ENCODE measurements at regions not wholly inside any gene's neighbourhood (a gene's known extent, or its start where the extent isn't known, plus 50 kb on each side); places are given as distances from the start of the nearest gene placed in this dataset.
"Not testable (repeated sequence)": the region's sequence is repeated elsewhere in the genome, so short reads cannot be mapped to it uniquely, and the experiment has no call there.

- Histone ChIP-seq H3K27me3 (no peaks in the 10 kb centered on the region), H3K27ac (no peak overlapping the region), H3K9me3 (no peaks in the 10 kb centered on the region), H3K36me3 (no peaks in the 10 kb centered on the region), H3K4me1 (no peaks in the 10 kb centered on the region), H3K4me3 (no peak overlapping the region)
- no peak for TF ChIP-seq CTCF (IDR thresholded peaks at IDR 0.05)
- TF ChIP-seq POLR2A (IDR thresholded peaks at IDR 0.05) = no peak
- no peak for DNase-seq
These were observed 374.6 kb downstream of the GLRX3 start for GRCh38 chr10:130510755-130511154.

GRCh38 chr10:130511766-130512165, 375.6 kb downstream of the GLRX3 start:
- H3K4me1 ChIP-seq = no peaks in the 10 kb centered on the region
- H3K27me3 ChIP-seq = no peaks in the 10 kb centered on the region
- H3K9me3 ChIP-seq = no peaks in the 10 kb centered on the region
- no peak overlapping the region for H3K4me3 ChIP-seq
- no peaks in the 10 kb centered on the region for H3K36me3 ChIP-seq
- H3K27ac ChIP-seq = no peak overlapping the region
- DNase-seq = no peak
- TF ChIP-seq CTCF (IDR thresholded peaks at IDR 0.05) (no peak), POLR2A (IDR thresholded peaks at IDR 0.05) (no peak)

- Histone ChIP-seq H3K27ac (no peak overlapping the region), H3K36me3 (no peaks in the 10 kb centered on the region), H3K4me1 (no peaks in the 10 kb centered on the region), H3K27me3 (no peaks in the 10 kb centered on the region), H3K4me3 (no peak overlapping the region), H3K9me3 (no peaks in the 10 kb centered on the region)
- DNase-seq = no peak
- TF ChIP-seq POLR2A (IDR thresholded peaks at IDR 0.05) (no peak), CTCF (IDR thresholded peaks at IDR 0.05) (no peak)
These were observed 376.7 kb downstream of the GLRX3 start for GRCh38 chr10:130512936-130513335.

GRCh38 chr10:130513686-130514476, 377.7 kb downstream of the GLRX3 start:
- Histone ChIP-seq H3K36me3 (no peaks in the 10 kb centered on the region), H3K4me1 (no peaks in the 10 kb centered on the region), H3K9me3 (no peaks in the 10 kb centered on the region), H3K27ac (no peak overlapping the region), H3K4me3 (no peak overlapping the region), H3K27me3 (no peaks in the 10 kb centered on the region)
- DNase-seq = no peak
- TF ChIP-seq POLR2A (IDR thresholded peaks at IDR 0.05) = no peak

- Histone ChIP-seq H3K27ac (no peak overlapping the region), H3K36me3 (no peaks in the 10 kb centered on the region), H3K4me3 (no peak overlapping the region), H3K9me3 (no peaks in the 10 kb centered on the region), H3K4me1 (no peaks in the 10 kb centered on the region), H3K27me3 (no peaks in the 10 kb centered on the region)
- no peak for TF ChIP-seq POLR2A (IDR thresholded peaks at IDR 0.05)
- no peak for TF ChIP-seq CTCF (IDR thresholded peaks at IDR 0.05)
- DNase-seq = no peak
These were observed 379.5 kb downstream of the GLRX3 start for GRCh38 chr10:130515670-130516069.

GRCh38 chr10:130516141-130516735, 380.0 kb downstream of the GLRX3 start:
- H3K4me3 ChIP-seq = no peak overlapping the region
- no peaks in the 10 kb centered on the region for H3K4me1 ChIP-seq

DNA sequence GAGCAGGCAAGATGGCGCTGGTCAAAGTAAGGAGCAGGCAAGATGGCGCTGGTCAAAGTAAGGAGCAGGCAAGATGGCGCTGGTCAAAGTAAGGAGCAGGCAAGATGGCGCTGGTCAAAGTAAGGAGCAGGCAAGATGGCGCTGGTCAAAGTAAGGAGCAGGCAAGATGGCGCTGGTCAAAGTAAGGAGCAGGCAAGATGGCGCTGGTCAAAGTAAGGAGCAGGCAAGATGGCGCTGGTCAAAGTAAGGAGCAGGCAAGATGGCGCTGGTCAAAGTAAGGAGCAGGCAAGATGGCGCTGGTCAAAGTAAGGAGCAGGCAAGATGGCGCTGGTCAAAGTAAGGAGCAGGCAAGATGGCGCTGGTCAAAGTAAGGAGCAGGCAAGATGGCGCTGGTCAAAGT, 382.7 kb downstream of the GLRX3 start:
- H3K27ac ChIP-seq, H3K4me3 ChIP-seq, H3K9me3 ChIP-seq, DNase-seq, H3K36me3 ChIP-seq, H3K27me3 ChIP-seq, H3K4me1 ChIP-seq: not testable (repeated sequence)

More at GRCh38 chr10:130516141-130516735, 380.0 kb downstream of the GLRX3 start:
- H3K9me3 ChIP-seq = no peaks in the 10 kb centered on the region
- TF ChIP-seq CTCF (IDR thresholded peaks at IDR 0.05) = no peak
- no peak for TF ChIP-seq POLR2A (IDR thresholded peaks at IDR 0.05)
- no peaks in the 10 kb centered on the region for H3K36me3 ChIP-seq
- H3K27me3 ChIP-seq = no peaks in the 10 kb centered on the region
- no peak overlapping the region for H3K27ac ChIP-seq
- no peak for DNase-seq

Measured in Peyer's patch (tissue), 4 donors.